OCI-LY3 (cell line): ENCODE measurements at regions not wholly inside any gene's neighbourhood (a gene's known extent, or its start where the extent isn't known, plus 50 kb on each side); places are given as distances from the start of the nearest gene placed in this dataset.

Experiments
- EZH2phosphoT487 ChIP-seq: fragments of 200-600 bp; shearing (Covaris generic); IDR thresholded peaks from 2 replicates; pipeline ENCODE4 v1.6.1; 2018; ENCODE audit warnings: antibody characterized with exemption, mixed run types, low read depth
- TF ChIP-seq, protein P1 (sequence below): fragments of 200-600, 300-600 bp; sonication (generic); IDR thresholded peaks from 2 replicates; pipeline ENCODE4 v1.5.1; 2014; ENCODE audit warnings: antibody characterized with exemption, low read length, low read depth

DNA sequence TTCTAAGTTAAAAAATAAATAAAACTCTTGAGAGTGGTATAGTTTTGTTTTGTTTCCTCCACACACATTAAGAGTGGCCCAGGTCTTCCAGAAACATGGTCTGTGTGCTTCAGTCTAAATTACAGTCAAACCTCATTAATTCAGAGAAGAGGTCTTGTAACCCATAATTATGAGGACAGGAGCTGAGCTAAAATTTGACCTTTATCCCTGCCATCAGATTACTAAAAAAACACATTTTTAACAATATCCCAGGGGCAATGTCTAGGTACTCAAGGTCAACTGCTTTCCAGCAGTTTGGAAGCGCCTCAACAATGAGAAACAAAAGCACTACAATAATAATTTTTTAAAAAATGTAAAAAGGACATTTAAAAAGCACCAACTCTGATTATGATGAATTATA is 184.1 kb upstream of the PFKP start:
- TF ChIP-seq, protein P1, sequence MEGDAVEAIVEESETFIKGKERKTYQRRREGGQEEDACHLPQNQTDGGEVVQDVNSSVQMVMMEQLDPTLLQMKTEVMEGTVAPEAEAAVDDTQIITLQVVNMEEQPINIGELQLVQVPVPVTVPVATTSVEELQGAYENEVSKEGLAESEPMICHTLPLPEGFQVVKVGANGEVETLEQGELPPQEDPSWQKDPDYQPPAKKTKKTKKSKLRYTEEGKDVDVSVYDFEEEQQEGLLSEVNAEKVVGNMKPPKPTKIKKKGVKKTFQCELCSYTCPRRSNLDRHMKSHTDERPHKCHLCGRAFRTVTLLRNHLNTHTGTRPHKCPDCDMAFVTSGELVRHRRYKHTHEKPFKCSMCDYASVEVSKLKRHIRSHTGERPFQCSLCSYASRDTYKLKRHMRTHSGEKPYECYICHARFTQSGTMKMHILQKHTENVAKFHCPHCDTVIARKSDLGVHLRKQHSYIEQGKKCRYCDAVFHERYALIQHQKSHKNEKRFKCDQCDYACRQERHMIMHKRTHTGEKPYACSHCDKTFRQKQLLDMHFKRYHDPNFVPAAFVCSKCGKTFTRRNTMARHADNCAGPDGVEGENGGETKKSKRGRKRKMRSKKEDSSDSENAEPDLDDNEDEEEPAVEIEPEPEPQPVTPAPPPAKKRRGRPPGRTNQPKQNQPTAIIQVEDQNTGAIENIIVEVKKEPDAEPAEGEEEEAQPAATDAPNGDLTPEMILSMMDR = no peak
- TF ChIP-seq EZH2phosphoT487 = no peak
